HG02852 (cell line): ENCODE measurements at regions not wholly inside any gene's neighbourhood (a gene's known extent, or its start where the extent isn't known, plus 50 kb on each side); places are given as distances from the start of the nearest gene placed in this dataset.
A peak's percentile ranks its signal among the peaks of the same experiment; 100 is the strongest.

ENCODE experiments used
- ATAC-seq: cut with Tn5 transposase; IDR thresholded peaks from one replicate; pipeline ENCODE4 v1.9.1; 2021; ENCODE audit warnings: mild to moderate bottlenecking, moderate library complexity; ENCODE audit not compliant: unreplicated experiment

DNA sequence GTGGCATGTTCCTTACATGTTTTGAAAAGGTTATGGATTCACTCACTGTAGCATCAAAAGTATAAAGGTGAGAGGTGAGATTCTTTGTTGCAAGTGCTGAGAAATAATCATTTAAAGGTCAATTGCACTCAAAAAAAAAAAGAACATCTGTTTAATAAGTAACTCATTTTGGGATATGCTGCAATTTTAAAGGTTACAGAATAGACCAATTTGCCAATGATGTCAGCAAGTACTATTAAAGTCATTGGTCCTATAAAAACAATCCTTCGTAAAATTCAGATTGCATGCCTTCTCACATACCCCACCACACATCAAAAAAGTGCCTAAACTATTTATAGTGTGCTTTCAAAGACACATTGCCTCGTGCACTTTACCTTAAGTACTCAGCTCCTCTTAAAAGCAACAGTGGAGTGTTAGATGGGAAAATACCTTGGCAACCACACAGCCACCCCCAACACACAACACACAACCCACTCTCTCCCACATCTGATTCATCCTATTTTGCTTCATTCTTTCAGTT lies 218.2 kb upstream of the ADGRL2 start:
- ATAC-seq = no peak

DNA sequence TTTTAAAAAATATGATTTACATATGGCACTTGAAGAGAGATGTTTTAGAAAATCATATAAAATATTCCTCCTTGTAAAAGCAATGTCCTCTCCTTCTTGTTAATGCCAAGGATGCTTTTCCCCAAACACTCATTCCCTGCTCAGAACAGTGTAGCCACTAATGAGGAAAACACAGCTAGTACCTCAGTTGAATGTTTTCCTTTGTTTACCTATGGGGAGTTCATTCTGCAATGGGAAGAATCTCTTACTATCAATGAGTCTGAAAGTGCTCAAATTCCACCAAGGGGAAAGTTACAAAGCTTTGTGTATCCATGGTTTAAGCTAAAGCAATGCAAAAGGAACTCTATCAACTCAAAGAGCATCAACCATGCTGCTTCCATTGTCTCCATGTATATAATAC lies 221.9 kb upstream of the ADGRL2 start:
- ATAC-seq = no peak

DNA sequence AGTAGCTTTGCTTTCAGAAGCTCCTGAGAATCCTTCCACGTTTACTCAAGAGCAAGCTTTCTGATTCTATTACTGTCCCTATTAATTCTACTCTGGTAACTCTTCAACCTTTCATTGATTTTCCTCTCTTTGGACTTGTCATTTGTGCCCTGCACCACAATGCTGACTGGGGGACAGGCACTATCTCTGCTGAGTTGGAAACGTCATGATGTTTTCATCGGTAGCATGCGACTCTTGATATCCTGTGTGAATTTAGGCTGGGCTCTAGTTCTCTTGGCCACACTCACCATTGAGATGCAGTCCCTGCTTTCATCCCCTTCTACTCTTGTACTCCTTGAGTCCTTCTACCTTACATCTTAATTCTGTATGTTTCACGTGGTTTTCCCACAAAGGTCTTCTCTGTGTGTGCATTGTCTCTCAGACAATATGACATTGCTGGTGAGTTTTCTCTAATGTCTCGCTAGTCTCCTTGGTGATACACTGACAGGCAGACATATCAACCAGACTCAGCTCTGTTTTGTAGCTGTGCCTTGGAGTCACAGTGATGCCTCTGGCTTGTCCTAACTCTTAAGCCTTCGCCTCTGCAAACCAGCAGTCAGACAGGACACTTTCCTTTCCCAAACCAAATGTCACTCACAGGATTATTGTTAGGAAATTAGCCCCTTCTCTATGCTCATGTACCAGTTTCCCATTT lies 223.6 kb upstream of the ADGRL2 start:
- no peak for ATAC-seq

DNA sequence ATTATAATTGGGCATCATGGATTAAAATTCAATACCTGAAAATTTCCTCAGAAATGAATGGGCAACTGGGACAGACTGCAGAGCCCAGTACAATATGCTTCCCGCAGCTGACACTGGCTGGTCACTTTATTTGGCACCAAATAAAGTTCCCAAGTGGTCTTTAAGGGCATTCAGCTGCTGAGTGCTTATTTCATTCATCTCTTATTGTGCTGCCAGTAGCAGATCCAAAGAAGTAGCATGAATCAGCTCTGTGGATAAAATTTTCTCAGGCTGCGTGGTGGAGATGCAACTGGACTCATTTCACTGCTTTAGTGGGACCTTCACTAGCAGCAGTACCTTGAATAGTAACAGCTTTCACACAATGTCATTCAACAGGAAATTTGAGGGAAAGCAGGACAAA lies 226.3 kb upstream of the ADGRL2 start:
- ATAC-seq = no peak

DNA sequence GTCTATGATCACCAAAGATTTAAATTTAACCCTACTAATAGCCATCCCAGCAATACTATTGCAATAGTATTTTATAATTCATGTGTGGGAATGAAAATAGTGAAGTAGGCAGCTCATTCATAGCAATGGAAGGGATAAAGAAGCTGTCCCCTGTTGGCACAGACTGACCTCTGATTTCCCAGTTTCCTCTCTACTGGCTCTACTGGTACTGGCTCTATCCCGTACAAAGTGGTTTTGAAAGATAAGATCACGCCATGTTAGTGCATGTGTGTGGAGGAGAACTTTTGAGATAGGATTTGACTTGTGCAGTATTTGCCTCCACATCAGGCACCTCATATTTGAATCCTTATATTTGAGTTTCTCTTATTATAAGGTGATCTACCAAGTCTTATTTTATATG lies 227.3 kb upstream of the ADGRL2 start:
- ATAC-seq = no peak

DNA sequence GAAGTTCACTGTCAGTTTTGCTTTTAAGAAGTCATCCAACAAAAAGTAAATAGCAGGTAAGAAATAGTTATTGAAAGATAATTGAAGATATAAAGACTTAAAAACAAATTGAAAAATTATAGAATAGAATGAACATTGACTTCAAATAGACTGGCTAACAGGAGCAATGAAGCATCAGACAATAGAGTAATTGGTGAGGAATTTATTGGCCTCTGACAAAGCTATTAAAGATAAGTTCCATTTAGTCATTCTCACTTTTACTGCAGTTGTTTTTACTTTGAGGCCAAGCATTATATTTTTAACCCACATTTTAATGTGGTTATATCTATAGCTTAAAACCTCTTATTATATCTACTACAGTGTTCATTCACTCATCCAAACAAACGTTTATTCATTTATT lies 228.8 kb upstream of the ADGRL2 start:
- ATAC-seq = no peak

DNA sequence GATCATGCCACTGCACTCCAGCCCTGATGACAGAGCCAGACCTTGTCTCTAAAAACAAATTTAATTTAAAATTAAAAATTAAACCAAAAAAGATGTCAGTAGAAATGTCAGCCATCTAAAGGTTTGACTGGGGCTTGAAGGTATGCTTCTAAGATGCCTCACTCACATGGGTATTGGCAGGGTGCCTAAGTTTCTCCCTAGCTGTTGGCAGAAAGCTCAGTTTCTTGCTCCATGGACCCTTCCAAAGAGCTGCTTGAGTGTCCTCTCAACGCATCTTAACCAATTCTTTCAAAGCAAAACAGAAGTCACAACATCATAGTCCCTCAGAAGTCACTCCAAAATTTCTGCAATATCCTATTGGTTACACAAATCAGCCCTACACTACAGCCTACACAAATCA lies 231.0 kb upstream of the ADGRL2 start:
- ATAC-seq = no peak

DNA sequence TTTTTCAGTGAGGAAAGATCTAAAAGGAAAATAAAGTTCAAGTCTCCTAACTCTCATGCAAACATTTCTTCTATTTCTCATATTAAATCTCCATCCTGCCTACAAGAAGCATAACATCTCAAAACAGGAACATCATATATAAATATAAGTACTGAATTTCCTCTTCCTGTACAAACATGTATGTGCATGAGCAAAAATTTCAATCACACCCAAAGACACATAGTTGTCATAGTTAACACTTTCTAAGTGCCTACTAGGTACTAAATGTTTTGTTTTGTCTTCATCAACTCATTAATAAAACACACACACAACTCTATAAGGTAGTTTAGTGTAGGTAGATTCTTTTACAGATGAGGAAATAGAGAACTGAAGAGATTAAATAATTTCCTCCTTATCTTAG lies 237.1 kb upstream of the ADGRL2 start:
- no peak for ATAC-seq

DNA sequence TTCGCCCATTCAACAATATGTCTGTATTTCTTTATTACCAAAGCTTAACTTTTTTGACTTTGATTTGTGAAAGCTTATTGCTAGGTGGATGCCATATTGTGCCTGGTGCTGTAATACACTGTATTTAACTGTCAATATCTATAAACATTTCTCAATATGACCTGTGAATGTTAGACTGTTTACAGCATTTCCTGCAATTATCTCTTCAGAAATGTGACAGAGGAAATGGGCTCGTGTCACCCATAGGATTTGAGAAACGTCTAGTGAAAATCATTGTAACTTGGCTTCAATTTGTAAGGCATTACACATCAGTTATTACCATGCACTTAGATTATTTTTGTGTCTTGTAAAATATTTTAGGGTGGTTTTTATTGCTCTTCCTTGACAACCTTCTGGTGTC lies 237.8 kb upstream of the ADGRL2 start:
- ATAC-seq = no peak

DNA sequence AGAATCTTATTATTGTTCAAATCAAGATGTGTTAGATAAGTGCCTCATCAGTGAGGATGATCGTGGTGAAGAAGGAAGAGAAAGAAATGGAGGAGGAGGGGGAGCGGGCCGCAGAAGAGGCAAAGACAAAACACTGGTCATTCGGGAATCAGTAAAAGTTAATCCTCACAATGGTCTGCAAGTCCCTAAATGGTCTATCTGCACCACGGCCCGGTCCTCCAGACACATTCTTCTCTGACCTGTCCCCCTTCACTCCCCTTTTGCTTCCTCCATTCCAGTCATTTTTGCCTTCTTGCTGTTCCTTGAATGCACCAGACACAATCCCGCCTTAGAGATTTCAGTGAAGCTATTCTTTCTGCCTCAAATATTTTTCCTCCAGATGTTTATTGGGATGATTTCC lies 240.1 kb upstream of the ADGRL2 start:
- ATAC-seq = no peak

DNA sequence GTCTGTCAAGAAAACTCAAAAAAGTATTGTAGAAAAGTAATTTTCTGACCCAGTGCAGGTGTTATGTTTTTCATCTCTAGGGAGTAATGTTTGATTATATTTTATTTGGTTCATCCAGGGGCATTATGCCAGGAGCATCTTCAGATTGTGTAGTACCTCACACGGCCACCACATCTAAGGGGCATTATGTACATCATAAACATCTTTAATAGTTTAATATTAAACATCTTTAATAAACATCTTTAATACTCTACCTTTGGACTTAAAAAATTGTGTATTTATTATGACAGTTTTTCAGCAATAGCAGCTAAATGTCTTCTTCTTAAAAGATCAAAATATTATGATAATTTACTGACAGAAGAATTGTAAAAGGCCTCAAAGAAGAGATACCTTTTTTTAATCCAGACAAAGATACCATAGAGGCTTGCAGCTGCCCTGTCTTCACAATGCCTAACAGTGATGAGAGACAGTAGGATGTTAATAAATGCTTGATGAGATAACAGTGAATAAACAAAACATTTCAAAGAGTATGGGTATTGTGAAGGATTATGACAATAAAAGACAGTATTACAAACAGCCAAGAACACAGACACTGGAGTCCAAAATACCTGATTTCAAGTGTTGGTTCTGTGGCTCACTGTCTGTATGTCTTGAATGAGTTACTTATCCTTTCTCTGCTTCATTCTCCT lies 240.9 kb upstream of the ADGRL2 start:
- ATAC-seq = no peak

DNA sequence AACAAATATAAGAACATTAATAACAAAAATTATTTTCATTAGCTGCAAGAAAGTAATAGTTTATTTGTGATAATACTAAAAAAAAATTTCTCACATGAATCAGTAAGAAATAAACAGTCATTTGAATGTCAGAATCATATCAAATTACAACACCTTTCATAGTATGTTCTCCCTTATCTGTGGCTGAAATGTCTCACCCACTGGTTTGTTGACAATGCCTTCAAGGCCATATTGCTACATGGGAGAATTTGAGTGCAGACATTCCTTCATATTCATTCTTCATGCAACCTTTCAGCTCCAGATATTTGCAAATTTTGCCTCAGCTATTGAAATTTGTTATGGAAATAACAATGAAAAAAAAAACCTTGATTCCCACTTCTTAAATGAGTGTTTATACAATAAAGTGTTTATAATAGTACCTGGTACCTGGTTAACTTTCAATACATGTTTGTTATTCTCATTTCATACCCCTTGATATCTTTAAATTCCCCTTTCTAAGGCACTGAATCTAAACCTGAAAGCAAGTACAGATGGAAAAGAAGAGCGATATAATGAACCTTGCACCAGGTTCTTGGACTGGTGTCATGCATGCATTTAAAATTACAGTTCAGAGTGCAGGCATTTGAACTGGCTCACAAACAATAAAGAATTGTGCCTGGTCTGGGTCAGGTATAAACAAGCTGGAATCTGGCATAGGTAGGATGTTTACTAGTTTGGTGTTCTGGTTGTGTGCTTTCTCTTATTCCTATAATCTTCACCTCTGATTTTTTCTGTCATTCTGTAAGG lies 242.2 kb upstream of the ADGRL2 start:
- ATAC-seq = no peak

DNA sequence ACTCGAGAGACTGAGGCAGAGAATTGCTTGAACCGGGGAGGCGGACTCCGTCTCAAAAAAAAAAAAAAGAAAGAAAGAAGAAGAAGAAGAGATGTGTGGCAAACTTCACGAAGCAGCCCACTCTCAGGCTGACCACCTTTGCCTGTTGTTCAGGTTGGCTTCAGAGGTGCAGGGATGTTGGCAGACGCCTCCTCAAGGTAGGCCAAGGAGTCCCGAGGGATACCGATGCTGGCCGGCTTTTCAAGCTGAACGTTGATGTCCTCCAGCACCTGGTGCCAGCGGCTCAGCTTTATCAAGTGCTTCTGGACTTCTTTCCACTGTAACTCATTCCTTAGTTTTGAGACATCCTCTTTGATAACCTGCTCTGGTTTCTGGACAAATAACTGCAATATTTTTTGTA lies 243.8 kb upstream of the ADGRL2 start:
- ATAC-seq = no peak

DNA sequence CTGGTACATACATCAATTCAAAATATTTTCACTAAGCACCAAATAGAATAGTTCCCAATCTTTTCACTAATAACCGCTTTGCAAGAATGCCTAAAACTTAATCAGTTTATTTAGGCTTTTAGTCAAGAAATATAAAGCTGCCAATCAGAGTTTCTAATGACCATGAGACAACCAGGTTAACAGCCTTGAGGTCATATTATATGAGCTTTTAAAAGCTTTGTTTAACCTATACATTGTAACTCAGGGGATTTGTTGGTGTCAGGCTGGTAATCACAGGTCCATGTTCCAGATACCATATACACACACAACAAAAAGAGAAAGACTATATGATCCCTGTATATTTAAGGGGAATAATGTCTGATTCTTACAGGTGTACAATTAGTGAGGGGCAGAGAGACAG lies 246.2 kb upstream of the ADGRL2 start:
- no peak for ATAC-seq

DNA sequence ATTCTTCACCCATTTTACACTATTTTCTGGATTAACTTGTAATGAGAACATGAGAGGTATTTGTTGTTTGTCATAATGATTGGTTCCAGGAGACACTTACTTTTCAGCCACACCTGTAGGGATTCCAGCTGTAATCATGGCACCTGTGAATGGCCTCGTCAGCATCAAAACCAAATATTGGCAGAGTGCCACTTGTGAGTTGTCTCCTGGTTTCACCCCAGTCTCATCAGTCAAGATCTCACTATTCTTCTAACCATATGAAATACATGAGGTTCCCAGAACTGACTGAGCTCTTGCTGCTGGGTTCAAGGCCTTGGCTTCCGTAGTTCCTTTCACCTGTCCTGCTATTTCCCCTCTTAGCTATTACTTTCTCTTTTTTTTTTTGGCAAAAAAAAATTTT lies 246.6 kb upstream of the ADGRL2 start:
- ATAC-seq = peak; percentile 24

DNA sequence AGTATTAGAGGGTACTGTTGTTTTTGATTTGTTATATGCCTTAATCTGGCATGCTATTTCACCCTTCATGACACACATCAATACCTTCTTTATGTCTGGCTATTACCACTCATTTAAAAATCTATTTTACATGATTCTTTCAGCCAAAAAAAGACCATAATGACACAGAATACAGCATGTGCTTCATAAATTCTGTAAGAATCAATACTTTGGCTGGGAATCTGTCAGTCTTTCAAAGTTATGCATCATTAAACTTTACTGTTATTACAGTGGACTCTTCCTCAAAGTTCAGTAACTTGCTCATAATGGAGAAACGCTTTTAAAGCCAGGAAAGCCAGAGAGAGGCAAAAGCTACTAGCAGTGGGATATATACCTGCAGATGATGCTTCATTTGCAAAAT lies 247.2 kb upstream of the ADGRL2 start:
- no peak for ATAC-seq

DNA sequence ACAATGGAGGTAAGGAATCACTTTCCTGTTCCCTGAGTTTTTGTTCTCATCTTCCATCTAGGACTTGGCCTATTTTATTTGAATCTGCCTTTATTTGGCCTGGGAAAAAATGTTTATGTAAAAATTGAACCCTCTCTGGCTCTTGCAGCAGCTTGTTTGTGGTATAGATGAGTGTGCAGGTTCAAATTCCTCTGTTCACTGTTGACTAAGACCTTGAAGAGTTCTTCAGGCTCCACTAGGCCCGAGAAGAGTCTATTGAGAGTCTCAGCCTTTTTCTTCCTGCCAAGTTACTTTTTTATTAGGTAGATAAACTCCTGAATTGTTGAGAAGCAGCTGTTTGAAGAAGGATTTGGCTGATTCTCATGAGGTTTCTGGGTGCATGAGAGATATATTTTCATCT lies 248.8 kb upstream of the ADGRL2 start:
- ATAC-seq = peak; percentile 38

DNA sequence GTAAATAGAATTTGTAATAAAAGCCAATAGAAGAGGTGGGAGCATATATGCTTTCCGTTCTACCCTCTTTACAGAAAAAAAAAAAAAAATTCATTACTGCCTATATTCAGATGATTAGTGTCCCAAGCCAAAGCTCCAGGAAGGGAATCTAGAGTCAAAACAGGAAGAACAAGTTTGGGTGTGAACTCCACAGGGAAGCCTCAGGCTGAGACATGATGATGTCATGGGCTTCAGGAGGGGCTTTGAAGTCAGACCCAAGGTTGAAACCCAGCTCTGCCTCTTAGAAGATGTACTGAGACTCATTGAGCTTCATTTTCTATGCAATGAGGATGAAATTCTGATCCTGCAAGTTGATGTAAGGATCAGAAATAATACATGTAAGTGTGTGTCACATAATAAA lies 250.0 kb upstream of the ADGRL2 start:
- no peak for ATAC-seq

DNA sequence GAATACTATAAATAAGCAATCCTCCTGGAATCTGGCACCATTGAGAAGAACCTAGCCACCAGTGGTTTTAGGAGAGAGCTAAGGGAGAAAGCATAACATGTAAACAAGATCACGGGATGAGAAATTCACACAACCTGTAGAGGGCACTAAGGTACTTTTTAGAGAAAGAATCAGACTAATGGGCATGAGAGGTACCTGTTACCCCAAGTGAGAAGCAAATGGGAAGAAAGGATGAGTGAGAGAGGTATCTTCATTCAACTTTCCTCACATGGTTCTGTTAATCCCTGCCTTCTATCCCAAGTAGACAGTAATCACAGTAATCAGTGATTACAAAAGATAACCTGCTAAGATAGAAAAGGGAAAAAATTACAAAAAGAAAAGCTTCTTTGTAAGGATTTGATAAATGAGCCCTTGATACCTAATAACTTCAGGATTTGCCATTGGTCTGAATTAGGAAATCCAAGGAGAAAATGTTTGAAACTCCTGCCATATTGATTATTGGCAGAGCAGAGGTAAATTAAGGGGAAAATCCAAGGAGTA lies 251.1 kb upstream of the ADGRL2 start:
- peak; percentile 40 for ATAC-seq

DNA sequence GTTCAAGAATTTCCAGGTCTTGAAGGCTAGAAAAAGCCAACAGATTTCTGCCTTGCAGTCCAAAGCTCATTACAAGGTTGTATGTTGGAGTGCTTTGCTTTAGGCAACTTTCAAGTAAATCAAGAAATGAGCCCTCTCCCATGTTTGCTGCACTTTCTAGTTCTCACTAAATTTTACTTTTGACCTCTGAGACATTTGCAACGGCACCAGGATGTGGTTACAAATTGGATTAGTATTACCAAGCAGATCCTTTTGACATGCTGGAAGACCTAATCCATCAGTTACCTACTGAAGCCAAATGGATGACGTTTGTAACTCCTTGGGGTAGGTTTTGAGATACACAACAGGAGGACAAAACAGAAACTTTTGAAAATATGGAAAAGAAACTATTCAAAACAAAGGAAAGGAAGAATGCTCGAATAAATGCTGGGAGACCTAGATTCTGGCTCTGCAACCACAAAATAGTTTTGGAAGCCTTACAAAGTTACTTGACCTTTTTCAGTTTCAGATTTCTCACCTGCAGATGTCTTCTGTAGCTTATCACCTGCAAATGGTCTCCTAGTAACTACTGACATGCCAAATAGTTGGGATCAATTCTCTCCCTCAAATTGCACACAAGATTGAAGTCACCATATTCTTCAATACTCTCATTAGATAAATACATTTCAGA lies 251.7 kb upstream of the ADGRL2 start:
- ATAC-seq = peak; percentile 44

DNA sequence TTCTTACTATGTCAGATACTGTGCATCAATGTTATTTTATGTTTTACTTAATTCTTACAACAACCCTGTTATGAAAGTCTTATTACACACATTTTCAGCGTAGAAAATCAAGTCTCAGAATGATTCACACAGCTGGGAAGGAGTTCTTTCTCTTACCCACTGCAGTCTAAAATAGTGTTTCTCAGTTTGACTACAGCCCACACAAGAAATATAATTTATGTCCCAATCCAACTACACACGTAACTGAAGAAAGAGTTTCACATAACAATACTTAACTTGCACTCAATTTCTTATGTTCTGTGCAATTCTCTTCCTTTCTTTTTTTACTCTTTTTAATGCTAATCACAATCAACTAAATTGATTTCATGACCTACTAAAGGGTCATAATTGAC lies 252.8 kb upstream of the ADGRL2 start:
- peak; percentile 73 for ATAC-seq
